ENCODE measurements at regions not wholly inside any gene's neighbourhood (a gene's known extent, or its start where the extent isn't known, plus 50 kb on each side); places are given as distances from the start of the nearest gene placed in this dataset.

DNA sequence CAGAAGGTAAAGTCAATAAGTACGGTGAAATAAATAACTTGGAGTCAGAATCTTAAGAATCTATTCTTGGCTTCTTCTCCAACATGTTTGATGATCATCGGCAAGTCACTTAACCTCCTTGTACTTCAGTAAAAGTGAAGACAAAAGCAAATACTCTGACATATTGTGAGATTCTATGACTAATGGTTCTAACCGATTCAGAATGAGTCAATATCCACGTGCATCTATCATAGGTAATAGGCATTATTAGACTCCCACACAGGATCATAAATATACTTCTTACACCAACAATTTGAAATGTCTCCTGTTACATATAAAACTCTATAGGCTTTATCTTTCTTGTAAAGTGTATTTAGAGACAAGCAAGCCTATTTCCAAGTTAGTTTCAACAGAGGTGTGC lies 144.4 kb upstream of the ATXN7L3B start:
- Histone ChIP-seq H3K79me2 (ENCODE audit: control insufficient read depth, insufficient read depth, low read length) (no peaks in the 10 kb centered on the region), H3K27ac (ENCODE audit: low read length in 2 of 2) (no peak overlapping the region), H2AFZ (ENCODE audit: insufficient read depth, low read depth, low read length, poor library complexity, severe bottlenecking) (no peak overlapping the region), H3K9me3 (ENCODE audit: control extremely low read depth in 1 of 3, control insufficient read depth in 2 of 3, insufficient read depth in 1 of 3, low read length in 2 of 3) (peaks cover 0 to 6% (median 1%) of the 10 kb centered on the region in 3 donors), H3K36me3 (replicated peaks in 1 of 2; ENCODE audit: control extremely low read depth in 1 of 2, control insufficient read depth in 1 of 2, extremely low read depth in 1 of 2, insufficient read depth in 2 of 2, low read length in 1 of 2) (no peaks in the 10 kb centered on the region), H4K20me1 (ENCODE audit: control insufficient read depth, insufficient read depth, low read length, poor library complexity, severe bottlenecking) (no peaks in the 10 kb centered on the region), H3K4me1 (ENCODE audit: control insufficient read depth in 2 of 2, insufficient read depth in 2 of 2, low read length in 2 of 2) (no peaks in the 10 kb centered on the region), H3K4me3 (ENCODE audit: control extremely low read depth in 1 of 5, extremely low read depth in 1 of 5, insufficient read depth in 1 of 5, low read depth in 2 of 5, low read length in 4 of 5) (no peak overlapping the region), H3K27me3 (replicated peaks in 1 of 4; ENCODE audit: control extremely low read depth in 1 of 4, control insufficient read depth in 3 of 4, insufficient read depth in 4 of 4, low read length in 3 of 4) (no peaks in the 10 kb centered on the region), H3K9ac (ENCODE audit: low read length) (no peak overlapping the region), H3K4me2 (replicated peaks; ENCODE audit: low read depth, low read length, poor library complexity, severe bottlenecking) (no peak overlapping the region)
- intact Hi-C loops (cut with micrococcal nuclease): no loop called here
- DNase-seq (no peak), ATAC-seq (ENCODE audit: low read depth) (no peak)
- H3K4me1 Mint-ChIP-seq: no peaks in the 10 kb centered on the region
- H3K27me3 Mint-ChIP-seq: no peaks in the 10 kb centered on the region
- H3K27ac Mint-ChIP-seq: no peak overlapping the region
- peaks cover 3% of the 10 kb centered on the region for H3K9me3 Mint-ChIP-seq (ENCODE audit: insufficient read depth)
- no peak for TF ChIP-seq EZH2 (IDR thresholded peaks at IDR 0.05; ENCODE audit: borderline replicate concordance, insufficient read depth, low read depth, low read length, poor library complexity, severe bottlenecking)
- TF ChIP-seq, protein P1, sequence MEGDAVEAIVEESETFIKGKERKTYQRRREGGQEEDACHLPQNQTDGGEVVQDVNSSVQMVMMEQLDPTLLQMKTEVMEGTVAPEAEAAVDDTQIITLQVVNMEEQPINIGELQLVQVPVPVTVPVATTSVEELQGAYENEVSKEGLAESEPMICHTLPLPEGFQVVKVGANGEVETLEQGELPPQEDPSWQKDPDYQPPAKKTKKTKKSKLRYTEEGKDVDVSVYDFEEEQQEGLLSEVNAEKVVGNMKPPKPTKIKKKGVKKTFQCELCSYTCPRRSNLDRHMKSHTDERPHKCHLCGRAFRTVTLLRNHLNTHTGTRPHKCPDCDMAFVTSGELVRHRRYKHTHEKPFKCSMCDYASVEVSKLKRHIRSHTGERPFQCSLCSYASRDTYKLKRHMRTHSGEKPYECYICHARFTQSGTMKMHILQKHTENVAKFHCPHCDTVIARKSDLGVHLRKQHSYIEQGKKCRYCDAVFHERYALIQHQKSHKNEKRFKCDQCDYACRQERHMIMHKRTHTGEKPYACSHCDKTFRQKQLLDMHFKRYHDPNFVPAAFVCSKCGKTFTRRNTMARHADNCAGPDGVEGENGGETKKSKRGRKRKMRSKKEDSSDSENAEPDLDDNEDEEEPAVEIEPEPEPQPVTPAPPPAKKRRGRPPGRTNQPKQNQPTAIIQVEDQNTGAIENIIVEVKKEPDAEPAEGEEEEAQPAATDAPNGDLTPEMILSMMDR (IDR thresholded peaks at IDR 0.05): no peak
- WGBS (ENCODE audit: insufficient coverage): no CpG with 5 or more reads among the region's 4 CpGs
- POLR2A ChIA-PET: no interaction called here
- CTCF ChIA-PET: no interaction called here
- H3K4me3 Mint-ChIP-seq: no peak overlapping the region

DNA sequence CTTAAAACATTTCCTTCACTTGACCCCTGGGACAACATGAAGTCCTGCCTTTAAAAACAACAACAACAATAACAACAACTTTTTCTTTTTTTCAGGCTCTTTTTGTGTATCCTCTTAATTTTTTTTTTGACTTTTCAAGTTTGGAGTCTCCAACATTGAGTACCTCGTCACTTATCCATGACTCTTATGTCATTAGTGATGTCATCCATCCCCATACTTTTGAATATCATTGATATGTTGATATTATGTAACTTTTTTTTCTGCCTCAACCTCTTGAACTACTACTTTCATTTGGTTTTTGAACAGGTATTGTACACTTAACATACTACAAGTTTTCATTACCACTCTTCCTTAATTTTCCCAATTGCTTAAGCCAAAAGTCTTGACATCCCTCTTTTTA lies 143.0 kb upstream of the ATXN7L3B start:
- no peak overlapping the region for H3K4me3 Mint-ChIP-seq
- H3K36me3 ChIP-seq (replicated peaks in 1 of 2; ENCODE audit: control extremely low read depth in 1 of 2, control insufficient read depth in 1 of 2, extremely low read depth in 1 of 2, insufficient read depth in 2 of 2, low read length in 1 of 2): no peaks in the 10 kb centered on the region
- H4K20me1 ChIP-seq (ENCODE audit: control insufficient read depth, insufficient read depth, low read length, poor library complexity, severe bottlenecking): no peaks in the 10 kb centered on the region
- H3K79me2 ChIP-seq (ENCODE audit: control insufficient read depth, insufficient read depth, low read length): no peaks in the 10 kb centered on the region
- H3K27me3 Mint-ChIP-seq: no peaks in the 10 kb centered on the region
- H3K4me3 ChIP-seq (ENCODE audit: control extremely low read depth in 1 of 5, extremely low read depth in 1 of 5, insufficient read depth in 1 of 5, low read depth in 2 of 5, low read length in 4 of 5): no peak overlapping the region
- no peak overlapping the region for H3K9ac ChIP-seq (ENCODE audit: low read length)
- ATAC-seq (ENCODE audit: low read depth): no peak
- no peak overlapping the region for H3K27ac Mint-ChIP-seq
- POLR2A ChIA-PET: no interaction called here
- TF ChIP-seq EZH2 (IDR thresholded peaks at IDR 0.05; ENCODE audit: borderline replicate concordance, insufficient read depth, low read depth, low read length, poor library complexity, severe bottlenecking): no peak
- TF ChIP-seq, protein P1 (IDR thresholded peaks at IDR 0.05): no peak
- no peak overlapping the region for H2AFZ ChIP-seq (ENCODE audit: insufficient read depth, low read depth, low read length, poor library complexity, severe bottlenecking)
- no peak overlapping the region for H3K27ac ChIP-seq (ENCODE audit: low read length in 2 of 2)
- intact Hi-C loops (cut with micrococcal nuclease): no loop called here
- H3K27me3 ChIP-seq (replicated peaks in 1 of 4; ENCODE audit: control extremely low read depth in 1 of 4, control insufficient read depth in 3 of 4, insufficient read depth in 4 of 4, low read length in 3 of 4): no peaks in the 10 kb centered on the region
- CTCF ChIA-PET: no interaction called here
- peaks cover 0 to 6% (median 1%) of the 10 kb centered on the region in 3 donors for H3K9me3 ChIP-seq (ENCODE audit: control extremely low read depth in 1 of 3, control insufficient read depth in 2 of 3, insufficient read depth in 1 of 3, low read length in 2 of 3)
- DNase-seq: no peak
- no CpG with 5 or more reads among the region's 1 CpG for WGBS (ENCODE audit: insufficient coverage)
- no peaks in the 10 kb centered on the region for H3K4me1 ChIP-seq (ENCODE audit: control insufficient read depth in 2 of 2, insufficient read depth in 2 of 2, low read length in 2 of 2)
- H3K9me3 Mint-ChIP-seq (ENCODE audit: insufficient read depth): no peaks in the 10 kb centered on the region
- no peak overlapping the region for H3K4me2 ChIP-seq (replicated peaks; ENCODE audit: low read depth, low read length, poor library complexity, severe bottlenecking)
- no peaks in the 10 kb centered on the region for H3K4me1 Mint-ChIP-seq

Measured in B cell (primary cell).